ENCODE measurements at regions not wholly inside any gene's neighbourhood (a gene's known extent, or its start where the extent isn't known, plus 50 kb on each side); places are given as distances from the start of the nearest gene placed in this dataset.

- no peaks in the 10 kb centered on the region for H3K36me3 ChIP-seq (ENCODE audit: control insufficient read depth, insufficient read depth, low read length)
- H3K9me3 ChIP-seq (ENCODE audit: control insufficient read depth, low read length): no peaks in the 10 kb centered on the region
These were observed 199.1 kb upstream of the FMN2 start for GRCh38 chr1:239892602-239893001.

GRCh38 chr1:239893127-239893731 lies 198.5 kb upstream of the FMN2 start:
- WGBS, 2 experiments: 86 to 91% methylated on average over 1 to 2 of the region's 3 CpGs
- Histone ChIP-seq H3K9me3 (ENCODE audit: control insufficient read depth, low read length) (no peaks in the 10 kb centered on the region), H3K4me3 (ENCODE audit: insufficient read depth, low read depth, low read length) (no peak overlapping the region), H3K27ac (ENCODE audit: insufficient read depth, low read depth, low read length, poor library complexity, severe bottlenecking) (no peak overlapping the region), H3K36me3 (ENCODE audit: control insufficient read depth, insufficient read depth, low read length) (no peaks in the 10 kb centered on the region), H3K4me1 (ENCODE audit: control insufficient read depth, insufficient read depth, low read length) (no peaks in the 10 kb centered on the region), H3K27me3 (ENCODE audit: control insufficient read depth, insufficient read depth, low read length, poor library complexity, severe bottlenecking) (no peaks in the 10 kb centered on the region)

More at GRCh38 chr1:239892602-239893001, 199.1 kb upstream of the FMN2 start:
- no peak overlapping the region for H3K4me3 ChIP-seq (ENCODE audit: insufficient read depth, low read depth, low read length)
- H3K4me1 ChIP-seq (ENCODE audit: control insufficient read depth, insufficient read depth, low read length): no peaks in the 10 kb centered on the region
- no peaks in the 10 kb centered on the region for H3K27me3 ChIP-seq (ENCODE audit: control insufficient read depth, insufficient read depth, low read length, poor library complexity, severe bottlenecking)
- no peak overlapping the region for H3K27ac ChIP-seq (ENCODE audit: insufficient read depth, low read depth, low read length, poor library complexity, severe bottlenecking)

GRCh38 chr1:239896569-239896968 lies 195.1 kb upstream of the FMN2 start:
- Histone ChIP-seq H3K36me3 (ENCODE audit: control insufficient read depth, insufficient read depth, low read length) (no peaks in the 10 kb centered on the region), H3K4me1 (ENCODE audit: control insufficient read depth, insufficient read depth, low read length) (no peaks in the 10 kb centered on the region), H3K9me3 (ENCODE audit: control insufficient read depth, low read length) (no peaks in the 10 kb centered on the region), H3K4me3 (ENCODE audit: insufficient read depth, low read depth, low read length) (no peak overlapping the region), H3K27me3 (ENCODE audit: control insufficient read depth, insufficient read depth, low read length, poor library complexity, severe bottlenecking) (no peaks in the 10 kb centered on the region), H3K27ac (ENCODE audit: insufficient read depth, low read depth, low read length, poor library complexity, severe bottlenecking) (no peak overlapping the region)
- WGBS, 2 experiments: 90 to 92% methylated on average over 1 to 2 of the region's 2 CpGs

GRCh38 chr1:239896980-239897379 lies 194.7 kb upstream of the FMN2 start:
- H3K4me1 ChIP-seq (ENCODE audit: control insufficient read depth, insufficient read depth, low read length): no peaks in the 10 kb centered on the region
- no peaks in the 10 kb centered on the region for H3K9me3 ChIP-seq (ENCODE audit: control insufficient read depth, low read length)
- no peak overlapping the region for H3K4me3 ChIP-seq (ENCODE audit: insufficient read depth, low read depth, low read length)
- H3K27me3 ChIP-seq (ENCODE audit: control insufficient read depth, insufficient read depth, low read length, poor library complexity, severe bottlenecking): no peaks in the 10 kb centered on the region
- no peaks in the 10 kb centered on the region for H3K36me3 ChIP-seq (ENCODE audit: control insufficient read depth, insufficient read depth, low read length)
- no peak overlapping the region for H3K27ac ChIP-seq (ENCODE audit: insufficient read depth, low read depth, low read length, poor library complexity, severe bottlenecking)
- WGBS, 2 experiments: 93 to 95% methylated on average over 8 to 9 of the region's 9 CpGs

- Histone ChIP-seq H3K36me3 (ENCODE audit: control insufficient read depth, insufficient read depth, low read length) (no peaks in the 10 kb centered on the region), H3K27me3 (ENCODE audit: control insufficient read depth, insufficient read depth, low read length, poor library complexity, severe bottlenecking) (no peaks in the 10 kb centered on the region), H3K4me3 (ENCODE audit: insufficient read depth, low read depth, low read length) (no peak overlapping the region), H3K9me3 (ENCODE audit: control insufficient read depth, low read length) (no peaks in the 10 kb centered on the region), H3K4me1 (ENCODE audit: control insufficient read depth, insufficient read depth, low read length) (no peaks in the 10 kb centered on the region), H3K27ac (ENCODE audit: insufficient read depth, low read depth, low read length, poor library complexity, severe bottlenecking) (no peak overlapping the region)
- WGBS, 2 experiments: 31 to 40% methylated on average over 4 of the region's 4 CpGs
These were observed 194.2 kb upstream of the FMN2 start for GRCh38 chr1:239897458-239897857.

GRCh38 chr1:239898062-239898730 lies 193.5 kb upstream of the FMN2 start:
- WGBS, 2 experiments: 24 to 26% methylated on average over 12 to 13 of the region's 15 CpGs
- H3K27ac ChIP-seq (ENCODE audit: insufficient read depth, low read depth, low read length, poor library complexity, severe bottlenecking): no peak overlapping the region
- H3K4me3 ChIP-seq (ENCODE audit: insufficient read depth, low read depth, low read length): no peak overlapping the region

GRCh38 chr1:239899747-239900146 lies 191.9 kb upstream of the FMN2 start:
- no peaks in the 10 kb centered on the region for H3K36me3 ChIP-seq (ENCODE audit: control insufficient read depth, insufficient read depth, low read length)
- H3K4me3 ChIP-seq (ENCODE audit: insufficient read depth, low read depth, low read length): no peak overlapping the region
- no peak overlapping the region for H3K27ac ChIP-seq (ENCODE audit: insufficient read depth, low read depth, low read length, poor library complexity, severe bottlenecking)
- H3K9me3 ChIP-seq (ENCODE audit: control insufficient read depth, low read length): no peaks in the 10 kb centered on the region
- 93 to 95% methylated on average over 3 of the region's 3 CpGs for WGBS, 2 experiments
- no peaks in the 10 kb centered on the region for H3K4me1 ChIP-seq (ENCODE audit: control insufficient read depth, insufficient read depth, low read length)
- H3K27me3 ChIP-seq (ENCODE audit: control insufficient read depth, insufficient read depth, low read length, poor library complexity, severe bottlenecking): no peaks in the 10 kb centered on the region

More at GRCh38 chr1:239898062-239898730, 193.5 kb upstream of the FMN2 start:
- Histone ChIP-seq H3K36me3 (ENCODE audit: control insufficient read depth, insufficient read depth, low read length) (no peaks in the 10 kb centered on the region), H3K27me3 (ENCODE audit: control insufficient read depth, insufficient read depth, low read length, poor library complexity, severe bottlenecking) (no peaks in the 10 kb centered on the region), H3K9me3 (ENCODE audit: control insufficient read depth, low read length) (no peaks in the 10 kb centered on the region), H3K4me1 (ENCODE audit: control insufficient read depth, insufficient read depth, low read length) (no peaks in the 10 kb centered on the region)

GRCh38 chr1:239906394-239906793 lies 185.3 kb upstream of the FMN2 start:
- Histone ChIP-seq H3K36me3 (ENCODE audit: control insufficient read depth, insufficient read depth, low read length) (no peaks in the 10 kb centered on the region), H3K27me3 (ENCODE audit: control insufficient read depth, insufficient read depth, low read length, poor library complexity, severe bottlenecking) (no peaks in the 10 kb centered on the region), H3K4me1 (ENCODE audit: control insufficient read depth, insufficient read depth, low read length) (no peaks in the 10 kb centered on the region), H3K4me3 (ENCODE audit: insufficient read depth, low read depth, low read length) (no peak overlapping the region), H3K27ac (ENCODE audit: insufficient read depth, low read depth, low read length, poor library complexity, severe bottlenecking) (no peak overlapping the region), H3K9me3 (ENCODE audit: control insufficient read depth, low read length) (no peaks in the 10 kb centered on the region)
- WGBS, 2 experiments: 92 to 94% methylated on average over 4 of the region's 5 CpGs

GRCh38 chr1:239909898-239910297 lies 181.8 kb upstream of the FMN2 start:
- H3K4me1 ChIP-seq (ENCODE audit: control insufficient read depth, insufficient read depth, low read length): no peaks in the 10 kb centered on the region
- H3K9me3 ChIP-seq (ENCODE audit: control insufficient read depth, low read length): no peaks in the 10 kb centered on the region
- no peak overlapping the region for H3K4me3 ChIP-seq (ENCODE audit: insufficient read depth, low read depth, low read length)
- no peaks in the 10 kb centered on the region for H3K27me3 ChIP-seq (ENCODE audit: control insufficient read depth, insufficient read depth, low read length, poor library complexity, severe bottlenecking)
- WGBS, 2 experiments: 90 to 91% methylated on average over 9 of the region's 10 CpGs
- H3K27ac ChIP-seq (ENCODE audit: insufficient read depth, low read depth, low read length, poor library complexity, severe bottlenecking): no peak overlapping the region
- no peaks in the 10 kb centered on the region for H3K36me3 ChIP-seq (ENCODE audit: control insufficient read depth, insufficient read depth, low read length)

GRCh38 chr1:239912471-239912870 lies 179.2 kb upstream of the FMN2 start:
- Histone ChIP-seq H3K27me3 (ENCODE audit: control insufficient read depth, insufficient read depth, low read length, poor library complexity, severe bottlenecking) (no peaks in the 10 kb centered on the region), H3K4me1 (ENCODE audit: control insufficient read depth, insufficient read depth, low read length) (no peaks in the 10 kb centered on the region), H3K36me3 (ENCODE audit: control insufficient read depth, insufficient read depth, low read length) (no peaks in the 10 kb centered on the region), H3K4me3 (ENCODE audit: insufficient read depth, low read depth, low read length) (no peak overlapping the region), H3K9me3 (ENCODE audit: control insufficient read depth, low read length) (no peaks in the 10 kb centered on the region), H3K27ac (ENCODE audit: insufficient read depth, low read depth, low read length, poor library complexity, severe bottlenecking) (no peak overlapping the region)
- WGBS, 2 experiments: 93 to 95% methylated on average over 6 of the region's 6 CpGs
